Esophagus muscularis mucosa (tissue), 4 donors: ENCODE measurements at regions not wholly inside any gene's neighbourhood (a gene's known extent, or its start where the extent isn't known, plus 50 kb on each side); places are given as distances from the start of the nearest gene placed in this dataset.

Source experiments
- DNase-seq: peaks from one replicate; pipeline ENCODE4 v3.0.0-alpha.2; 2017; ENCODE audit errors: extremely low spot score
- H3K27ac ChIP-seq, 4 donors: fragments of 200-600 bp; sonication (generic); replicated peaks in 1 of 4; 1 replicate in 3 of 4; 2 replicates in 1 of 4; pipeline ENCODE4 v1.5.1; 2016 to 2019; ENCODE audit warnings: mild to moderate bottlenecking in 1 of 4
- H3K27me3 ChIP-seq, 4 donors: fragments of 200-600 bp; sonication (generic); one replicate each; pipeline versions ENCODE4 v1.5.1 to v1.6.0; 2016 to 2019
- H3K36me3 ChIP-seq, 4 donors: fragments of 200-600 bp; sonication (generic); one replicate each; pipeline ENCODE4 v1.5.1; 2016 to 2019
- H3K4me1 ChIP-seq, 4 donors: fragments of 200-600 bp; sonication (generic); one replicate each; pipeline ENCODE4 v1.5.1; 2016 to 2019
- H3K4me3 ChIP-seq, 4 donors: fragments of 200-600 bp; sonication (generic); 1 replicate in 2 of 4; 2 replicates in 2 of 4; pipeline ENCODE4 v1.5.1; 2016 to 2019; ENCODE audit warnings: mild to moderate bottlenecking in 4 of 4, moderate library complexity in 1 of 4
- H3K9me3 ChIP-seq, 4 donors: fragments of 200-600 bp; sonication (generic); 1 replicate in 3 of 4; 2 replicates in 1 of 4; pipeline ENCODE4 v1.5.1; 2016 to 2019
- CTCF ChIP-seq, 3 experiments: fragments of 200-600 bp in 2 of 3; fragments of 450-650 bp in 1 of 3; sonication (generic) in 2 of 3; IDR thresholded peaks; one replicate each; pipeline ENCODE4 v1.5.1; 2017 to 2019; ENCODE audit warnings: antibody characterized with exemption in 3 of 3, mild to moderate bottlenecking in 2 of 3, moderate library complexity in 1 of 3
- EP300 ChIP-seq: sonication (generic); formaldehyde crosslinking; IDR thresholded peaks from one replicate; pipeline ENCODE4 v1.6.1; 2017; ENCODE audit warnings: antibody characterized with exemption
- POLR2A ChIP-seq: fragments of 450-650 bp; IDR thresholded peaks from one replicate; pipeline ENCODE4 v1.6.1; 2017; ENCODE audit warnings: antibody characterized with exemption, moderate library complexity, mild to moderate bottlenecking, low read depth
- POLR2AphosphoS5 ChIP-seq, 2 donors: sonication (generic); formaldehyde crosslinking; IDR thresholded peaks; one replicate each; pipeline ENCODE4 v1.6.1; 2017; ENCODE audit warnings: antibody characterized with exemption in 2 of 2
- WGBS: methylation state at CpG from one replicate; pipeline ENCODE4 v1.1.5; 2018; 5-methylcytosine and 5-hydroxymethylcytosine counted together
- intact Hi-C: fragments of 100-400 bp; cut with DNase I; formaldehyde crosslinking; loops from one replicate; pipeline ENCODE4 v1.15.1; 2023

GRCh38 chr1:59173721-59174120 is 123.2 kb upstream of the FGGY start:
- intact Hi-C loops, result no loop called here

GRCh38 chr1:59176471-59176870 is 120.4 kb upstream of the FGGY start:
- WGBS, result 94% methylated on average over 3 of the region's 3 CpGs
- intact Hi-C loops, result no loop called here
- H3K27ac ChIP-seq, result no peak overlapping the region
- H3K4me1 ChIP-seq, result peaks cover 8 to 26% (median 24%) of the 10 kb centered on the region in 4 donors
- H3K27me3 ChIP-seq, result no peaks in the 10 kb centered on the region
- DNase-seq, result peak; percentile 17
- no peak overlapping the region for H3K4me3 ChIP-seq
- H3K9me3 ChIP-seq, result no peaks in the 10 kb centered on the region
- TF ChIP-seq POLR2AphosphoS5 (IDR thresholded peaks at IDR 0.05), result no peak
- no peaks in the 10 kb centered on the region for H3K36me3 ChIP-seq

More at GRCh38 chr1:59173721-59174120, 123.2 kb upstream of the FGGY start:
- TF ChIP-seq CTCF (IDR thresholded peaks at IDR 0.05) (no peak), POLR2A (no peak), POLR2AphosphoS5 (IDR thresholded peaks at IDR 0.05) (no peak), EP300 (no peak)
- Histone ChIP-seq H3K4me3 (no peak overlapping the region), H3K9me3 (no peaks in the 10 kb centered on the region), H3K4me1 (peaks cover 0 to 3% (median 0%) of the 10 kb centered on the region in 4 donors), H3K36me3 (no peaks in the 10 kb centered on the region), H3K27me3 (no peaks in the 10 kb centered on the region), H3K27ac (no peak overlapping the region)
- 19% methylated on average over 1 of the region's 1 CpG for WGBS
- peak; percentile 70 for DNase-seq

GRCh38 chr1:59177756-59178155 is 119.1 kb upstream of the FGGY start:
- peak overlapping the region in 1 of 4 donors; percentile 57 for H3K27ac ChIP-seq
- no peak for TF ChIP-seq POLR2A
- no peak for TF ChIP-seq CTCF (IDR thresholded peaks at IDR 0.05)
- no peak for TF ChIP-seq EP300
- no peak for TF ChIP-seq POLR2AphosphoS5 (IDR thresholded peaks at IDR 0.05)
- no peaks in the 10 kb centered on the region for H3K36me3 ChIP-seq
- H3K9me3 ChIP-seq, result no peaks in the 10 kb centered on the region
- H3K4me1 ChIP-seq, result peaks cover 8 to 26% (median 24%) of the 10 kb centered on the region in 4 donors
- no peak overlapping the region for H3K4me3 ChIP-seq
- WGBS, result 91% methylated on average over 2 of the region's 2 CpGs
- intact Hi-C loops, result no loop called here
- no peaks in the 10 kb centered on the region for H3K27me3 ChIP-seq
- peak; percentile 81 for DNase-seq

- Histone ChIP-seq H3K4me1 (peaks cover 8 to 26% (median 24%) of the 10 kb centered on the region in 4 donors), H3K4me3 (no peak overlapping the region), H3K36me3 (no peaks in the 10 kb centered on the region), H3K9me3 (no peaks in the 10 kb centered on the region), H3K27me3 (no peaks in the 10 kb centered on the region), H3K27ac (peak overlapping the region in 3 of 4 donors; percentile 16 to 57 (median 24))
- TF ChIP-seq POLR2AphosphoS5 (IDR thresholded peaks at IDR 0.05) (no peak), EP300 (no peak), CTCF (IDR thresholded peaks at IDR 0.05) (no peak), POLR2A (no peak)
- peak; percentile 79 for DNase-seq
- intact Hi-C loops, result no loop called here
- WGBS, result 81% methylated on average over 4 of the region's 4 CpGs
Observed at GRCh38 chr1:59178339-59179187, 118.3 kb upstream of the FGGY start.

GRCh38 chr1:59179673-59180072 is 117.2 kb upstream of the FGGY start:
- Histone ChIP-seq H3K27me3 (no peaks in the 10 kb centered on the region), H3K9me3 (no peaks in the 10 kb centered on the region), H3K36me3 (no peaks in the 10 kb centered on the region), H3K4me3 (no peak overlapping the region), H3K27ac (peak overlapping the region in 3 of 4 donors; percentile 0 to 64 (median 38)), H3K4me1 (peaks cover 8 to 26% (median 24%) of the 10 kb centered on the region in 4 donors)
- TF ChIP-seq POLR2A (no peak), CTCF (IDR thresholded peaks at IDR 0.05) (no peak), EP300 (no peak), POLR2AphosphoS5 (IDR thresholded peaks at IDR 0.05) (no peak)
- intact Hi-C loops, result loop anchor here (10.0 kb wide), 1 partner anchor 65 kb away; no protein-coding TSS in a partner anchor
- peak; percentile 74 for DNase-seq
- WGBS, result 0% methylated on average over 1 of the region's 1 CpG
